ENCODE measurements at regions not wholly inside any gene's neighbourhood (a gene's known extent, or its start where the extent isn't known, plus 50 kb on each side); places are given as distances from the start of the nearest gene placed in this dataset.
A peak's percentile ranks its signal among the peaks of the same experiment; 100 is the strongest.

DNA sequence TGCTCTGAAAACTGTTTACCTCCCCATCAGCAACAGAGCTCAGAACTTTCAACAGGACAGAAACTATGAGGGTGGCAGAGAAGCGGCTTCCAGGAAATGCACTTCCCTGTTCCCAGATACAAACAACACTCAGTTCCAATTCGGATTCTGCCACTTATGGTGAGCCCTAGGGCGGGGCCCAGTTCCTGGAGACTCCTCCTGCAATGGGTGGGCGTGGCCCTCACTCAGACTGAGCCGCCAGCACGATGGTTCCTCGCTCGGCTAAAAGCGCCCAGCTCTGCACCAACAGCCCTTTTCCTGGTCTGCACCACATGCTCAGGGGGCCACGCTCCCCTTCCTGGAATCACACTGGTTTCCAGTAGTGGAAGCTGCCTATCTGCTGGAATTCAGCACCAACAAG, 314.1 kb downstream of the CTTN start:
- intact Hi-C loops (cut with DNase I, micrococcal nuclease), result no loop called here
- DNase-seq, result peak; percentile 49 to 76

GRCh38 chr11:70713086-70713835, 314.9 kb downstream of the CTTN start:
- intact Hi-C loops (cut with DNase I, micrococcal nuclease), result no loop called here
- no peak for ATAC-seq

More for the DNA sequence above, 314.1 kb downstream of the CTTN start:
- peak; percentile 95 for ATAC-seq

DNA sequence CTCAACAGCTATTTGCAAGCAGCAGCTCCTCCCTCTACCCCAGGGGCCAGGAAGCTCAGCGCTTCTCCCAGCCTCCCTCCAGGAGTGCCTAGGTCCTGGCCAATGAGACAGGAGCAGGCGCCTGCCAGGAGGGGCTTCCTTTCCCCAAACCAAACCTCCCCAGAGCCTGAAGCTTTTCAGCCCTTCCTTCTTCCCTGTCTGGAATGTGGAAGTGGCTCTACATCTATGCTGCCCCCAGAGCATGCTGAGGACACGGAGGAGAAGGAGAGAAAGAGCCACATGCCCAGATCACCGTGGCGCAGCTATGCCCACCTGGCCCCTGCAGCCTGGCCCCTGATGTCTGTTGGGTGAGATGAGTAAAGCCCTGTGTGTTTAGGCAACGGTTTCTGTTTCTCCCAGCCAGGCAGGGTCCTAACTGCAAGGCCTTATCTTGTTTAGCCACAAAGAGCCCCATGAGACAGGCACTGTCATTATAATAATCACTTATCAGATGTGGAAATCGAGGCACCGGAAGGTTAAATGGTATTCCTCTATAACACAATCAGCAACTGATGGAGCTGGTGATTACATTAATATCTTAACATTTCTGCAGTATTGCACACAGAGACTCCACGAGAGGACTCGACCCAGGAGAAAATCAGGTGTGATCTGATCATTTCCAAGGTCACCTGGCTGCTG, 315.8 kb downstream of the CTTN start:
- ATAC-seq, result no peak
- intact Hi-C loops (cut with DNase I, micrococcal nuclease), result no loop called here
- no peak for DNase-seq

More at GRCh38 chr11:70713086-70713835, 314.9 kb downstream of the CTTN start:
- no peak for DNase-seq

DNA sequence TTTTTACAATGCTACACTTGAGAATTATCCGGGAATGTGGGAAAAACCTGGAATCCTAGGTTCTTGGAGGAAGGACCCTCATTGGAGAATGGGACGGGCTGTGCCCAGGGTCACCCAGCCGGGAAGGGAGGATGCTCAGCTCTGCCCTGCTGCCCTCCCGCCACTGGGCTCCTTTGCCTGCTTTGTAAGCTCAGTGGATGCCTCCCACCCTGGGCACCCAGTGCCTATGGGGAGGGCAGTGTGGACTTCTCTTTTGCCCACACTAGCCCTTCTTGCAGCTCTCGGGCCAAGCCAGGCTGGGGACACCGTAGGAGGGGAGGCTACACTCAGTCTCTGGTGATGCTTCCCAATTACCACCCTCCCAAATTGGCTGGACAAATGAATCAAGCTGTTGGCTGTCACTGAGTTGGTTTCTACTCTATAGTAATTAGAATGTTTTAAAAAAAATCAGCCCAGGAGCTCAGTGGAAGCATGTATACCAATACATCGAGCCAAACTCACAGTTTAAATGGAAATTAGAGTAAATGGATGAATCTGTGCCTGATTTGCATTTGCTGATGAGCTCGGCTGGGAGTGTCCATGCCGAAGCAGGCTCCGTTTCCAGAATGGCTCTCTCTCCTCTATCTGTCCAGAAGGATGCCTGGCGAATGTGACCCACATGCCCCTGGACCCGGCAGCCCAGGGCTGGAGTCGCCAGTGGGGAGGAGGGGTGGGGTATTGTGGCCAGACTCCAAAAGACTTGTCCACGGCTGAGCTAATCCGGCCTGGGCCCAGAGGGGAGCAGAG, 317.0 kb downstream of the CTTN start:
- ATAC-seq (no peak), DNase-seq (no peak)
- intact Hi-C loops (cut with DNase I, micrococcal nuclease), result no loop called here

DNA sequence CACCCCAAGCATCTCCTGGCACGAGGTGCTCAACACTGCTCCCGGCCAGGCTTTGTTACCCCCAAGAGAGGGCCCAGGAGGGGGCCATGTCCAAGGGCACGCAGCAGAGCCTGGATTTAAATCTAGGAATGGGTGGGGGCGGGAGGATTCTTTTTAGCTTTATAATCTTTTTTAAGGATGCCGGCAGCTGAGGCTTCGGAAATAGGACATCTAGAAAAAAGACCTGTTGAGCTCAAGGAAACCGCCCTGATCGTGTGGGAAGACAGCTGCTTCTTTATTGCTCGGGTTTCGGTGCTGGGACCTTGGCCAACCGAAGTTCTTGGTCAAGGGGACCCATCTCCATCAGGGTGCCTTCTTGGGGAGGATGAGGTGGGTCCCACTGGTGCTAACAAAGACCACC, 317.9 kb downstream of the CTTN start:
- DNase-seq (no peak), ATAC-seq (no peak)
- intact Hi-C loops (cut with DNase I, micrococcal nuclease), result no loop called here

- intact Hi-C loops (cut with DNase I, micrococcal nuclease), result no loop called here
- DNase-seq (no peak), ATAC-seq (no peak)
These were observed 318.9 kb downstream of the CTTN start for GRCh38 chr11:70716986-70717775.

DNA sequence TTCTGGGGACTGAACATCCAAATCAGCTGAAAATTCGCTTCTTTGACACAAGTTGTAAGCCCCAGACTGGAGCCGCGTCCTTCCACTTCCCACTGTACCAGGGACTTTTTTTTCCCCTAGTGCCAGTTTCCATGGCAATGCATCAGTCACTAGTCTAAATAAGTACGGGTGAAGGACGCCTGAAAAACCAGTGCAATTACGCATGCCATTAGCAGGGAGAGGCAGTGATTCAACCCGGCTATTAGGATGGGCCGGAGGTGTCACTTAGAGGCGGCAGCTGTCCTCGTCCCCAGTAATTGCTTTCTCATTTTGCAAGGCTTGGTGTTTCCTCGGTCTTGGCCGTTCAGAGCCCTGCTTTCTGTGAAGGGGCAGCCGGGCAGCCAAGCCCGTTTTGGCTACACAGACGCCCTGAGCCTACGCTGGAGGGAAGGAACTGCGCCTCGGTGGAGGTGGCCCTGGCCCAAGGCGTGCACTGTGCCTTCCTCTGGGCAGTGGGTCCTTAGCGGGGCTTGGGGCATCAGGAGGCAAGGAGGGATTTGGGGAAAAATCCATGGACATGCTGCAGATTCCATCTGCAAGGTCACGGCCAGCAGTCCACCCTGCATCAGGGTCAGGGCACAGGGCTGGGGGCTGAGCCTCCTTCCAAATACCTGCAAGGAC, 319.7 kb downstream of the CTTN start:
- no peak for ATAC-seq
- DNase-seq, result no peak

DNA sequence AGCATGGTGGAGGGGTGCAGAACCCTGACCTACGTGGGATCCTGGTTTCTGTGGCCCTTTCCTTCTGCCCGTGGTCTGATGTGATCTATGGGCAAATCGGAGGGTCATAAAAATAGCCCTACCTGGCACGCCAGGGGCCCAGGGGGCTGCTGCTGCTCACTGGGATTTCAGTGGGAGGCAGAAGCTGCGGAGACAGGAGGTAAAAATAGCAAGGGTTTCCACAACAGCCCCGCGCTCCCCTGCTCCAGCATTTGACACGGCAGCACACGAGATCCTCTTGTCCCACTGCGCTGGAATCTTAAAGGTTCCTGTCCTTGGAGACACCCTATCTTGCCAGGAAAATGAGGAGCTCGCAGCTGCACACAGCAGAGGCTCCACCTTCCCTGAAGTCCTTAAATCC, 321.2 kb downstream of the CTTN start:
- ATAC-seq, result no peak
- DNase-seq, result no peak
- intact Hi-C loops (cut with DNase I, micrococcal nuclease), result no loop called here

More for the DNA sequence above, 319.7 kb downstream of the CTTN start:
- intact Hi-C loops (cut with DNase I, micrococcal nuclease), result no loop called here

DNA sequence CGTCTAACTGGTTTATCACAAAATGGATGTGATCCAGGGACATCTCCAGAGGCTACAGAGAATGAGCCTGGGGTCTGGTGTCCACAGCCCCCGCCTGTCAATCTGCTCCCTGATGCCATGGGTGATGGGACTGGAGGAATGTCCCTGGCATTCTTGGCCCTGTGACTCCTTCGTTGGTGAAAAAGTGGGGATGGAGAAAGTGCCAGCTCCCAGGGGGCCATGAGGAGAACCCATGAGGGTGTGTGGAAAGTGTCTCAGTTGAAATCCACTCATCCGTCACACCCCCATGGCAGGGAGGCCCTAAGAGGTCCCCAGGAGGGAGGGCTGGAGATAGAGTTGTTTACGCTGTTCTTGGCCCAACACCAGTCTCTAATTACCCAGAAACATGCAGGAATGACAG, 322.0 kb downstream of the CTTN start:
- DNase-seq, result no peak
- ATAC-seq, result no peak
- intact Hi-C loops (cut with DNase I, micrococcal nuclease), result no loop called here

- intact Hi-C loops (cut with DNase I, micrococcal nuclease), result no loop called here
- ATAC-seq, result no peak
These were observed 322.7 kb downstream of the CTTN start for GRCh38 chr11:70721006-70721405.

DNA sequence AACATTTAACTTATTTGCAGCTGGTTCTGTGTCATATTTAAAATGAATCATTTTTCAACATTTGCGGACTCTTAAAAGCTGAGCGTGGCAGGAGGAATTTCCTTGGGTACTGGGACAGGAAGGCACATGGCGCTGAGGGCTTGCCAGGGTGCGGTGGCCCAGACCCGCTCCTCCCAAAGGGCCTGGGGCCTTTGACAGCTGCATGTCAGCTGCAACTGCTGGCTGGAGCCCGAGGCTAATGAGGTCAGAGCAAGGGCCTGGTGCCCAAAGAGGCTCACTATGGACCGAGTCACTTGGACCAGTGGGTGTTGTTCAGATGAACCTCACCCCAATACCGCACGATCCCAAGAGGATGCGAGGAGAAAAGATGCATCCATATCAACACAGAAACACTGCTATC, 326.9 kb downstream of the CTTN start:
- intact Hi-C loops (cut with DNase I, micrococcal nuclease), result no loop called here
- DNase-seq, result no peak

More at GRCh38 chr11:70721006-70721405, 322.7 kb downstream of the CTTN start:
- no peak for DNase-seq

GRCh38 chr11:70725739-70726138, 327.4 kb downstream of the CTTN start:
- intact Hi-C loops (cut with DNase I, micrococcal nuclease), result no loop called here
- ATAC-seq, result no peak

More for the DNA sequence above, 326.9 kb downstream of the CTTN start:
- ATAC-seq, result no peak

DNA sequence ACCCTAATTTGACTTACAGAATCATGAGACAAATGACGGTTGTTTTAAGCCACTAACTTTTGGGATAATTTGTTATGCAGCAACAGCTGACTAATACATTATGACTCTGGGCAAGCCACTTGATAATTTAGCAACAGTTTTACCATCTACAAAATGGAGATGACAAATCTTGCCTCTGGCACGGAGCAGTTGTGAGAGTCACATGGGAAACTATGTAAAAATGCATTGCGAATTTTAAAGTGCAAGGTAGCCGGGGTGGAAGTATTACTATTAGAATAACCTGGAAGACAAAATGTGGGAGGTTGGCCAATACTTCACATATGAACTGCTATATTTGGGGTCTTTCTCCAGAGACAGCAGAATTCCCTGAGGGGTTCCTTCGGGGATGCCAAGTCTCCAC, 328.7 kb downstream of the CTTN start:
- ATAC-seq, result no peak
- intact Hi-C loops (cut with DNase I, micrococcal nuclease), result no loop called here
- no peak for DNase-seq

More at GRCh38 chr11:70725739-70726138, 327.4 kb downstream of the CTTN start:
- no peak for DNase-seq

DNA sequence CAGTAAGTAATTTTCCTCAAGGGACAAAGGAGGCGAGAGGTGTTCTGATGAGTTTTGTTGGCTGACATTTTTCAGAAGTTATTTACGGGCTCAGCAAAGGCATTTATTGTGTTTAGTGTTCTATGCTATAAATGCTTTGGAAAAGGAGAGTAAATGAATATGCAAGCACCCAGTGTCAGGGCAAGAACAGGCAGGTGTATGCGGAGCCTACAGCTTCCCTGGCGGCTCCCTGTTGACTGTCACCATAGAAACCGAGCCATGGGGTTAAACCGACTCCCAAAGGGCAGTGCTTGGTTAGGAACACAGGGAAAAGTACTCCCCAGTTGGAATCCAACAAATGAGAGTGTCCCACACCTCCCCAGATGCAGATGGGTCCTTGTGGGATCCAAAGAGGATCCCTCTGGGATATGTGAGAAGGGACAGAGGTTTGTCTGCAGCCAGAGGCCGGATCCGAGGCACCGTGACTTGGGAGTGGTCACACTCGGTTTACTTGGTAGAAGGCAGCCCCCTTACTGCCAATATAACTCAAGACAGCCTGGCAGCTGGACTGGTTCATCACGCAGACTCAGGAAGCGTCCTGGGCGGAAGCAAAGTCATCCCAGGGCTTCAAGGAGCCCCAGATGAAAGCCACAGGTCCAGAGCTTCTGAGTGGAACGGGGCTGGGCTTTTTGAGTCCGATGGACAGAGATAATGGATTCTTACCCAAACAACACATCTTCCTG, 329.7 kb downstream of the CTTN start:
- no peak for DNase-seq
- intact Hi-C loops (cut with DNase I, micrococcal nuclease), result no loop called here

GRCh38 chr11:70729949-70730348, 331.6 kb downstream of the CTTN start:
- no peak for DNase-seq
- intact Hi-C loops (cut with DNase I, micrococcal nuclease), result no loop called here
- ATAC-seq, result no peak

More for the DNA sequence above, 329.7 kb downstream of the CTTN start:
- no peak for ATAC-seq

DNA sequence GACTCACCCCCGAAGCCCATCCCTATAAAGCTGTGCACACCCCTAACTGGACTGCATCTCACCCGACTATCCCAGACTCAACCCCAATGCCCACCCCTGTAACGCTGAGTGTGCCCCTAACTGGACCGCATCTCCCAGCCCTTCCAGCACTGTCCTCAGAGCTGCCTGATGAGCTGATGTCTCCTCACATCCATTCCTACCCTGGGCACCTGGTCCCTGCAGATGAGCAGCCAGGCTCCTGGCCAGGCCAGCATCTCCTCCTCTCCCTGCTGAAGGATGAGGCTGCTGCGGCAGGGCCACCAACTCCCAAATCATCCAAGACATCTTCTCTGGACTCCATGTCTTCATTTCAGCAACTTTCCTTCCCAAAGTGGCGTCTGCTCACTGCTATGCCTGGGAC, 332.1 kb downstream of the CTTN start:
- DNase-seq, result no peak
- intact Hi-C loops (cut with DNase I, micrococcal nuclease), result no loop called here
- ATAC-seq, result no peak

DNA sequence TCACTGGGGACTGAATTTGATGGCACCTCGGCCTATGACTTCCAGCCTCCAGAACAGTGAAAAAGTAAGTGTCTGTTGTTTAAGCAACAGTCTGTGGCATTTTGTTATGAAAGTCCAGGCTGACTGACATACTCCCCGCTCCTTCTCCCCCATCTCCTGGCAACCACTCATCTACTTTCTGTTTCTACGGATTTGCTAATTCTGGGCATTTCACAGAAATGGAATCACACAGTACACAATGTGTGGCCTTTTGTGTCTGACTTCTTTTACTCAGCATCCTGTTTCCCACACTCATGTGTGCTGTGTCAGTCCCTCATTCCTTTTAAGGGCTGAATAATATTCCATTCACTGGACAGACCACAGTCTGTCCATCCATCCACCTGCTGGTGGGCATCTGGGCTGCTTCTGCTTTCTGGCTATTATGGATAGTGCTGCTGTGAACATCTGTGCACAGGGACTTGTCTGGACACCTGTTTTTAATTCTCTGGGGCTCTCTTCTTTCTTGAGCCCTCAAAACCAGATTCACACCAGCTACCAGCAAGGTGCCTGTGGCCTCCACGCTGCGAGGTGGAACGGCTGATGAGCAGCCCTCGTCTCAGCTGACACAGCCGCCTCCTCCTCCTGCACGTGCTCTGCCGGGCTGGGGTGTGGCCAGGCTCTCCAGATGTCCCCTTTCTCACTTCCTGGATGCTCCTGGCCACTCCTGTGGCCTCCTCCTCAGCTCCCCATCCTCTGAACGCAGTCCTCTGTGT, 333.1 kb downstream of the CTTN start:
- intact Hi-C loops (cut with DNase I, micrococcal nuclease), result no loop called here
- DNase-seq, result no peak
- ATAC-seq, result peak; percentile 23

All from left colon (tissue), 2 donors.